ENCODE measurements at regions not wholly inside any gene's neighbourhood (a gene's known extent, or its start where the extent isn't known, plus 50 kb on each side); places are given as distances from the start of the nearest gene placed in this dataset.

DNA sequence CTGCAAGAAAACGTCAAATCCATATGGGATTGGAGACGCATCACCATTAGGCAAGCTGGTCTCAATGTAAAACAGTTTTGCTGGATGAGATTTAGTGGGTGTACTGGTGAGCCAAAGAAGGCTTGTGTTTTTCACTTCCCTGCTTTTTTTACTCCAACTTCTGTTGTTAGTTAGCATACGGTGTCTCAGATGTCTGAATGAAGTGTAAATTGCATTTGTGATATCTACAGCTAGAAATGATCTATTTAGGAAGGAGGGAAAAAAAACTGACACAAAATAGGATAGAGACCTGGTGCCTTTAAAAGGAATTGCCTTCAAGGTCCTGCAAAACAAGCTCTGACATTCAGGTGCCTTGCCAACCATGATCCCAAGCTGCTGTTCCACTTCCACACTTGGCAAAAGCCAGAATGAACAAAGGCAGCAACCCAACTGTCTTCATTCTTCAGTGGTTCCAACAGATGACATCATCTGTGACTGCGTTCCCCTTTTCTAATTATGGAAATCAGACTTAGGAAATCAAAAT lies 104.2 kb upstream of the RAI14 start:
- TF ChIP-seq, protein P1, sequence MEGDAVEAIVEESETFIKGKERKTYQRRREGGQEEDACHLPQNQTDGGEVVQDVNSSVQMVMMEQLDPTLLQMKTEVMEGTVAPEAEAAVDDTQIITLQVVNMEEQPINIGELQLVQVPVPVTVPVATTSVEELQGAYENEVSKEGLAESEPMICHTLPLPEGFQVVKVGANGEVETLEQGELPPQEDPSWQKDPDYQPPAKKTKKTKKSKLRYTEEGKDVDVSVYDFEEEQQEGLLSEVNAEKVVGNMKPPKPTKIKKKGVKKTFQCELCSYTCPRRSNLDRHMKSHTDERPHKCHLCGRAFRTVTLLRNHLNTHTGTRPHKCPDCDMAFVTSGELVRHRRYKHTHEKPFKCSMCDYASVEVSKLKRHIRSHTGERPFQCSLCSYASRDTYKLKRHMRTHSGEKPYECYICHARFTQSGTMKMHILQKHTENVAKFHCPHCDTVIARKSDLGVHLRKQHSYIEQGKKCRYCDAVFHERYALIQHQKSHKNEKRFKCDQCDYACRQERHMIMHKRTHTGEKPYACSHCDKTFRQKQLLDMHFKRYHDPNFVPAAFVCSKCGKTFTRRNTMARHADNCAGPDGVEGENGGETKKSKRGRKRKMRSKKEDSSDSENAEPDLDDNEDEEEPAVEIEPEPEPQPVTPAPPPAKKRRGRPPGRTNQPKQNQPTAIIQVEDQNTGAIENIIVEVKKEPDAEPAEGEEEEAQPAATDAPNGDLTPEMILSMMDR (IDR thresholded peaks at IDR 0.05; ENCODE audit: low read depth, low read length): no peak
- no peak for TF ChIP-seq EZH2phosphoT487 (IDR thresholded peaks at IDR 0.05; ENCODE audit: low read depth)

All from OCI-LY3 (cell line).